Activated CD8-positive, alpha-beta memory T cell treated with anti-CD3 and anti-CD28 coated beads for 48 hours (primary cell): ENCODE measurements at regions not wholly inside any gene's neighbourhood (a gene's known extent, or its start where the extent isn't known, plus 50 kb on each side); places are given as distances from the start of the nearest gene placed in this dataset.
"Not testable (repeated sequence)": the region's sequence is repeated elsewhere in the genome, so short reads cannot be mapped to it uniquely, and the experiment has no call there.

Experiments
- DNase-seq, 3 experiments: peaks; one replicate each; pipeline ENCODE4 v3.0.0-alpha.2; 2020; ENCODE audit warnings: low read depth in 2 of 3, low spot score in 2 of 3

DNA sequence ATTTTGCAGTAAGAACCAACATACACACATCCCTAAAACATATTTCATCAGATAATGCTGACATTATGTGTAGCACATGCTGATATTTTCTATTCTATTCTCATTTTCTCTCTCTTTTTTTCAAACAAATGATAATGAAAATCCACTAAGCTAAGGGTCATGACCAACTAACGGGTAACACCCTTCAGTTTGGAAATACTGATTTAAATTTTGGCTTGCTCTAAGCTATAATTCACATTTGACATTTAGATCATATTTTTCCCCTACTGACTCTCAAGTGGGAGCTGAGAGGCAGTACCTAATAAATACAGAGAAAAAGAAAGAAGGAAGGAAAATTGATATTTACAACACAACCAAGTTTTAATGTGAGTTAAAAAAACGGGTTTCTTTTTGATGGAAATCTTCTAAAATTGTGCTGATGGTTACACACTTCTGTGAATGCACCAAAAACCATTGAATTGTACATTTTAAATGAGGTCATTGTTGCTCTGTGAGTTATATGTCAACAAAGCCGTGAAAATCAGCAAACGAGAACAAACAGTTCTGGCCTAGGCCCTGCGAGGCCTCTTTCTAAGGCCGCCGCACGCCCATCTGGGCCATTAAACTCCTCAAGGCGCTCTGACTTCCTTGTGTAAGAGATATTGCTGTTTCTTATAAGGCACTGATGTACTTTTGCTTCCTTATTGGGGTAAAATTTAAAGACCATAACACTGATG, 124.2 kb downstream of the GALR1 start:
- DNase-seq: no peak

DNA sequence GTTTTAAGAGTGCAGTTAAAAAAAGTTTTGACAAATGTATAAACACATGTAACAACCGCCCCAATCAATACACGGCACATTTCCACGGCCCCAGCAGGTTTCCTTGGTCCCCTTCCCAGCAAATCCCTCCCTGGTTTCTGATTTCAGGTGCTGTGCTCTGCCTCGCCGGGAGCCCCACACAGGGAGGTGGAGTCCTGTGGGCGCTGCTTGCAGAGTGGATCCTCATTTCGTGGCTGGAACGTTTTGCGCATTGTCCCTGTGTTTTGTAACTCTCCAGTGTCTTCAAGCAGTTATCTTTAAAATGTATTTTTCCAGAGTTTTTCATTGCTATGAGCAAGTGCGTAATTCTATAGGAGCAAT, 124.8 kb downstream of the GALR1 start:
- no peak for DNase-seq

- no peak for DNase-seq
Measured at GRCh38 chr18:77376043-77376732, 126.5 kb downstream of the GALR1 start.

GRCh38 chr18:77376733-77377094, 127.1 kb downstream of the GALR1 start:
- DNase-seq: no peak

GRCh38 chr18:77377813-77378212, 128.2 kb downstream of the GALR1 start:
- DNase-seq: no peak

DNA sequence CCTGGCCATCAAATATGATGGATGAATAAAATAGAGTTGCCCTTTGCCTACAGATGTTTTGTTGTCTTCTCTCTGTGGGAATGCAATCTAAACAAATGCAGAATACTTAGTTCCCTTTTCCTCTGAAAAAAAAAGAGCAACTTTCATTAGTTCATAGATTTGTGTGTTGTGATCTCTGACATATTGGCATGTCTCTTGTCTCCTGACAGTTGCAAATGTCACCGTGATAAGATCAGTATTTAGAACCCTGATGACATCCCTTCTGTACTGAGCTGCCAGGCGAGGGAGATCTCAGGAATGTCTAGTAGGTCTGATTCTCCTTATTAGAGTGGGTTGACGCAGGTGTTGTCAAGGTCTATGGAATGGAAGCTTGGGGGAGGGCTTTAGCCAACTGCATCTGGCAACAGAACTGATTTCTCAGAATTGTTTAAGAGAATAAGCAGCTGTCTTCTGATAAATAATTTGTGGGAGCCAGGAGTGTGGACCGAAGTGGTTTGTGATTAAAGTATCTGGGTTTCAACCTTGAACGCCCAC, 130.4 kb downstream of the GALR1 start:
- no peak for DNase-seq

DNA sequence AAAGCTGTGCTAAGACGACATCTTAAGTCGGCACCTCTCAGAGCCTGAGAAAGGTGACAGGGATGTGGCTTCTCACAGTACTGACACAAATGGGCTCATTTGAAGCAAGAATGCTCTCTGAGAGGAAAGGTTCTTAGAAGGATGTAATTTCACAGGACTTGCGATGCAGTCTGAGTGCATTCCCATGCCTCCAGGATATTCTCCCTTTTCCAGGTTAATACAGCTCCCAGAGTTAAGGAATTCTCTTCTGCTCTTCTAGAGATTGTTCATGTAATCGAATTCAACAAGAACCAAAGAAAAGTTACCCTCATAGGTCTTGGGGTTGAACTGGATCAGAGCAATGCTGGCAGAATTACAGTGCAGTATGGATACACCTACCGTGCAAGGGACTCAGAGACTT, 131.0 kb downstream of the GALR1 start:
- DNase-seq: no peak

- DNase-seq: no peak
Measured at GRCh38 chr18:77392321-77392720, 142.7 kb downstream of the GALR1 start.

- no peak for DNase-seq
Measured at GRCh38 chr18:77393519-77393918, 143.9 kb downstream of the GALR1 start.

GRCh38 chr18:77395953-77396352, 146.3 kb downstream of the GALR1 start:
- no peak for DNase-seq

- no peak for DNase-seq
Measured at GRCh38 chr18:77397056-77397455, 147.4 kb downstream of the GALR1 start.

- DNase-seq: no peak
Measured at GRCh38 chr18:77397617-77398016, 148.0 kb downstream of the GALR1 start.

GRCh38 chr18:77400561-77400960, 150.9 kb downstream of the GALR1 start:
- DNase-seq: no peak

DNA sequence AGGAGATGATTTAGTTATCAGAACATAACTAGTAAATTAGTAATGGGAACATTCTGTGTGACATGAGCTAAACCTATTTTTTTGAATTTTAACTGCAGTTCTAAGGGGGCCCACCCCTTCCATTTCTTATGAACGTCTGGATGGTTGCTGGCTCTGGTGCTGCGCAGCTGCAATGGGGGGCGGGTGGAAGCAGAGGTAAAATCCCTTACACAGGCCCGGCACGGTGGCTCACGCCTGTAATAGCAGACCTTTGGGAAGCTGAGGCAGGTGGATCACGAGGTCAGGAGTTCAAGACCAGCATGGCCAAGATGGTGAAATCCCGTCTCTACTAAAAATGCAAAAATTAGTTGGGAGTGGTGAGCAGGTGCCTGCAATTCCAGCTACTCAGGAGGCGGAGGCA, 151.5 kb downstream of the GALR1 start:
- no peak for DNase-seq

GRCh38 chr18:77403969-77404535, 154.4 kb downstream of the GALR1 start:
- DNase-seq: no peak

DNA sequence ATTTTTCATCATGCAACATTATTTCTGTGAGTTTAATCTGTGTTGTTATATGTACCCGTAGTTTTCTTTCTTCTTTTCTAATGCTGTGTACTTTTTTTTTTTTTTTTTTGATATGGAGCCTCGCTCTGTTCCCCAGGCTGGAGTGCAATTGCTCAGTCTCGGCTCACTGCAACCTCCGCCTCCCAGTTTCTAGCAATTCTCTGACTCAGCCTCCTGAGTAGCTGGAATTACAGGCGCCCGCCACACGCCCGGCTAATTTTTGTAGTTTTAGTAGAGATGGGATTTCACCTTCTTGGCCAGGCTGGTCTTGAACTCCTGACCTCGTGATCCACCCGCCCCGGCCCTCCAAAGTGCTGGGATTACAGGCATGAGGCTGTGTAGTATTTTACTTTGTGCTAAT, 155.4 kb downstream of the GALR1 start:
- no peak for DNase-seq

GRCh38 chr18:77407733-77408132, 158.1 kb downstream of the GALR1 start:
- no peak for DNase-seq

- not testable (repeated sequence) for DNase-seq
Measured at GRCh38 chr18:77421546-77421945, 171.9 kb downstream of the GALR1 start.

- no peak for DNase-seq
Measured at GRCh38 chr18:77422974-77423867, 173.6 kb downstream of the GALR1 start.

GRCh38 chr18:77433076-77433475, 183.4 kb downstream of the GALR1 start:
- DNase-seq: no peak

GRCh38 chr18:77439888-77440287, 190.2 kb downstream of the GALR1 start:
- DNase-seq: no peak
